H1 (cell line): ENCODE measurements at regions not wholly inside any gene's neighbourhood (a gene's known extent, or its start where the extent isn't known, plus 50 kb on each side); places are given as distances from the start of the nearest gene placed in this dataset.

Experiments
- TF ChIP-seq, protein P1 (sequence below): fragments of 300-600 bp; sonication (generic); IDR thresholded peaks from 2 replicates; pipeline ENCODE4 v1.7.1; 2012; ENCODE audit warnings: low read length, moderate library complexity, mild to moderate bottlenecking, inconsistent platforms; ENCODE audit not compliant: insufficient replicate concordance

DNA sequence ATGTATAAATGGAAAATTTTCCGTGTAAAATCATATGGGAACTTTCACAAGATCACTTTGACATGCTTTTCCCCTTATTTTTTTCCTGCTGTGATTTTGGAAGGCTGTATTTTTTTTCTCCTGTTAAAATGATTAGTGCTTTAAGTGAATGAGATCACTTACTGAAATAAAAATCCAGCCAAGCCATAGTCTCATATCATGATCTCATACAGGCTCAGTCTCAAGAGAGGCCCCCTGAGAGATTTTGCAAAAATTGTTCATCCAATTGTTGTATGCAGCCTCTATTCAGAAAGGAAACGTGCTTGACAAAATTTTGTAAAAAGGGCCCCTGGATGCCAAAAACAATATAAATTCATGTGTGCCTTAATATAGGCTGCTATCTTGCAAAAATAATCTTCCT lies 528.2 kb downstream of the HDGFL1 start (continued):
- TF ChIP-seq, protein P1, sequence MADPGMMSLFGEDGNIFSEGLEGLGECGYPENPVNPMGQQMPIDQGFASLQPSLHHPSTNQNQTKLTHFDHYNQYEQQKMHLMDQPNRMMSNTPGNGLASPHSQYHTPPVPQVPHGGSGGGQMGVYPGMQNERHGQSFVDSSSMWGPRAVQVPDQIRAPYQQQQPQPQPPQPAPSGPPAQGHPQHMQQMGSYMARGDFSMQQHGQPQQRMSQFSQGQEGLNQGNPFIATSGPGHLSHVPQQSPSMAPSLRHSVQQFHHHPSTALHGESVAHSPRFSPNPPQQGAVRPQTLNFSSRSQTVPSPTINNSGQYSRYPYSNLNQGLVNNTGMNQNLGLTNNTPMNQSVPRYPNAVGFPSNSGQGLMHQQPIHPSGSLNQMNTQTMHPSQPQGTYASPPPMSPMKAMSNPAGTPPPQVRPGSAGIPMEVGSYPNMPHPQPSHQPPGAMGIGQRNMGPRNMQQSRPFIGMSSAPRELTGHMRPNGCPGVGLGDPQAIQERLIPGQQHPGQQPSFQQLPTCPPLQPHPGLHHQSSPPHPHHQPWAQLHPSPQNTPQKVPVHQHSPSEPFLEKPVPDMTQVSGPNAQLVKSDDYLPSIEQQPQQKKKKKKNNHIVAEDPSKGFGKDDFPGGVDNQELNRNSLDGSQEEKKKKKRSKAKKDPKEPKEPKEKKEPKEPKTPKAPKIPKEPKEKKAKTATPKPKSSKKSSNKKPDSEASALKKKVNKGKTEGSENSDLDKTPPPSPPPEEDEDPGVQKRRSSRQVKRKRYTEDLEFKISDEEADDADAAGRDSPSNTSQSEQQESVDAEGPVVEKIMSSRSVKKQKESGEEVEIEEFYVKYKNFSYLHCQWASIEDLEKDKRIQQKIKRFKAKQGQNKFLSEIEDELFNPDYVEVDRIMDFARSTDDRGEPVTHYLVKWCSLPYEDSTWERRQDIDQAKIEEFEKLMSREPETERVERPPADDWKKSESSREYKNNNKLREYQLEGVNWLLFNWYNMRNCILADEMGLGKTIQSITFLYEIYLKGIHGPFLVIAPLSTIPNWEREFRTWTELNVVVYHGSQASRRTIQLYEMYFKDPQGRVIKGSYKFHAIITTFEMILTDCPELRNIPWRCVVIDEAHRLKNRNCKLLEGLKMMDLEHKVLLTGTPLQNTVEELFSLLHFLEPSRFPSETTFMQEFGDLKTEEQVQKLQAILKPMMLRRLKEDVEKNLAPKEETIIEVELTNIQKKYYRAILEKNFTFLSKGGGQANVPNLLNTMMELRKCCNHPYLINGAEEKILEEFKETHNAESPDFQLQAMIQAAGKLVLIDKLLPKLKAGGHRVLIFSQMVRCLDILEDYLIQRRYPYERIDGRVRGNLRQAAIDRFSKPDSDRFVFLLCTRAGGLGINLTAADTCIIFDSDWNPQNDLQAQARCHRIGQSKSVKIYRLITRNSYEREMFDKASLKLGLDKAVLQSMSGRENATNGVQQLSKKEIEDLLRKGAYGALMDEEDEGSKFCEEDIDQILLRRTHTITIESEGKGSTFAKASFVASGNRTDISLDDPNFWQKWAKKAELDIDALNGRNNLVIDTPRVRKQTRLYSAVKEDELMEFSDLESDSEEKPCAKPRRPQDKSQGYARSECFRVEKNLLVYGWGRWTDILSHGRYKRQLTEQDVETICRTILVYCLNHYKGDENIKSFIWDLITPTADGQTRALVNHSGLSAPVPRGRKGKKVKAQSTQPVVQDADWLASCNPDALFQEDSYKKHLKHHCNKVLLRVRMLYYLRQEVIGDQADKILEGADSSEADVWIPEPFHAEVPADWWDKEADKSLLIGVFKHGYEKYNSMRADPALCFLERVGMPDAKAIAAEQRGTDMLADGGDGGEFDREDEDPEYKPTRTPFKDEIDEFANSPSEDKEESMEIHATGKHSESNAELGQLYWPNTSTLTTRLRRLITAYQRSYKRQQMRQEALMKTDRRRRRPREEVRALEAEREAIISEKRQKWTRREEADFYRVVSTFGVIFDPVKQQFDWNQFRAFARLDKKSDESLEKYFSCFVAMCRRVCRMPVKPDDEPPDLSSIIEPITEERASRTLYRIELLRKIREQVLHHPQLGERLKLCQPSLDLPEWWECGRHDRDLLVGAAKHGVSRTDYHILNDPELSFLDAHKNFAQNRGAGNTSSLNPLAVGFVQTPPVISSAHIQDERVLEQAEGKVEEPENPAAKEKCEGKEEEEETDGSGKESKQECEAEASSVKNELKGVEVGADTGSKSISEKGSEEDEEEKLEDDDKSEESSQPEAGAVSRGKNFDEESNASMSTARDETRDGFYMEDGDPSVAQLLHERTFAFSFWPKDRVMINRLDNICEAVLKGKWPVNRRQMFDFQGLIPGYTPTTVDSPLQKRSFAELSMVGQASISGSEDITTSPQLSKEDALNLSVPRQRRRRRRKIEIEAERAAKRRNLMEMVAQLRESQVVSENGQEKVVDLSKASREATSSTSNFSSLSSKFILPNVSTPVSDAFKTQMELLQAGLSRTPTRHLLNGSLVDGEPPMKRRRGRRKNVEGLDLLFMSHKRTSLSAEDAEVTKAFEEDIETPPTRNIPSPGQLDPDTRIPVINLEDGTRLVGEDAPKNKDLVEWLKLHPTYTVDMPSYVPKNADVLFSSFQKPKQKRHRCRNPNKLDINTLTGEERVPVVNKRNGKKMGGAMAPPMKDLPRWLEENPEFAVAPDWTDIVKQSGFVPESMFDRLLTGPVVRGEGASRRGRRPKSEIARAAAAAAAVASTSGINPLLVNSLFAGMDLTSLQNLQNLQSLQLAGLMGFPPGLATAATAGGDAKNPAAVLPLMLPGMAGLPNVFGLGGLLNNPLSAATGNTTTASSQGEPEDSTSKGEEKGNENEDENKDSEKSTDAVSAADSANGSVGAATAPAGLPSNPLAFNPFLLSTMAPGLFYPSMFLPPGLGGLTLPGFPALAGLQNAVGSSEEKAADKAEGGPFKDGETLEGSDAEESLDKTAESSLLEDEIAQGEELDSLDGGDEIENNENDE: no peak
